Calu3 (cell line): ENCODE measurements at regions not wholly inside any gene's neighbourhood (a gene's known extent, or its start where the extent isn't known, plus 50 kb on each side); places are given as distances from the start of the nearest gene placed in this dataset.

Experiments
- BruUV-seq: library from RNA; stranded (reverse); fragments of 400-500 nt; replicated peaks from 2 replicates; lab custom pipeline; 2021; lab: Mats Ljungman, UMichigan
- CTCF ChIA-PET: fragments of 300-600 bp; sonication (Branson Sonifier 250); formaldehyde crosslinking; loops from one replicate; lab custom pipeline; 2022; ENCODE audit warnings: antibody characterized with exemption; lab: Charles Lee
- DNase-seq: peaks from one replicate; pipeline ENCODE4 v3.0.0; 2022
- H3K27ac Mint-ChIP-seq: one replicate; pipeline ENCODE4 v1.8.0; 2022; ENCODE audit warnings: mixed read lengths; ENCODE audit not compliant: unreplicated experiment
- H3K27me3 Mint-ChIP-seq: one replicate; pipeline ENCODE4 v1.8.0; 2022; ENCODE audit warnings: mixed read lengths; ENCODE audit not compliant: unreplicated experiment
- H3K36me3 Mint-ChIP-seq: one replicate; pipeline ENCODE4 v1.8.0; 2022; ENCODE audit warnings: mild to moderate bottlenecking, moderate library complexity, mixed read lengths; ENCODE audit not compliant: insufficient read depth, unreplicated experiment
- H3K4me1 Mint-ChIP-seq: one replicate; pipeline ENCODE4 v1.8.0; 2022; ENCODE audit warnings: mild to moderate bottlenecking, low read depth, mixed read lengths; ENCODE audit not compliant: unreplicated experiment
- H3K4me3 Mint-ChIP-seq: one replicate; pipeline ENCODE4 v1.8.0; 2022; ENCODE audit warnings: mild to moderate bottlenecking, low read depth, moderate library complexity, mixed read lengths; ENCODE audit not compliant: unreplicated experiment
- H3K9me3 Mint-ChIP-seq: one replicate; pipeline ENCODE4 v1.8.0; 2022; ENCODE audit warnings: low read depth, mixed read lengths; ENCODE audit not compliant: unreplicated experiment
- CTCF ChIP-seq: fragments of 200-600 bp; IDR thresholded peaks from one replicate; pipeline ENCODE4 v1.8.0; 2022; ENCODE audit warnings: antibody characterized with exemption; ENCODE audit not compliant: unreplicated experiment
- intact Hi-C: fragments of 100-400 bp; cut with micrococcal nuclease; formaldehyde crosslinking; loops from one replicate; pipeline ENCODE4 v1.10.0; 2022; ENCODE audit not compliant: unreplicated experiment

GRCh38 chr18:28757466-28758008 is 580.6 kb upstream of the CDH2 start:
- CTCF ChIA-PET = no interaction called here
- H3K27me3 Mint-ChIP-seq = no peaks in the 10 kb centered on the region
- no peak overlapping the region for H3K4me3 Mint-ChIP-seq
- intact Hi-C loops = no loop called here
- no peaks in the 10 kb centered on the region for H3K36me3 Mint-ChIP-seq
- H3K27ac Mint-ChIP-seq = no peak overlapping the region
- BruUV-seq = no TSS peak
- no peak for TF ChIP-seq CTCF
- no peak for DNase-seq
- no peaks in the 10 kb centered on the region for H3K4me1 Mint-ChIP-seq
- H3K9me3 Mint-ChIP-seq = no peaks in the 10 kb centered on the region

- Mint-ChIP-seq H3K27me3 (no peaks in the 10 kb centered on the region), H3K4me3 (no peak overlapping the region), H3K4me1 (no peaks in the 10 kb centered on the region), H3K9me3 (no peaks in the 10 kb centered on the region), H3K27ac (no peak overlapping the region), H3K36me3 (no peaks in the 10 kb centered on the region)
- BruUV-seq = no TSS peak
- CTCF ChIA-PET = no interaction called here
- no peak for DNase-seq
- intact Hi-C loops = no loop called here
- no peak for TF ChIP-seq CTCF
Measured at GRCh38 chr18:28743115-28743514, 566.2 kb upstream of the CDH2 start.

GRCh38 chr18:28740575-28740974 is 563.6 kb upstream of the CDH2 start:
- intact Hi-C loops = no loop called here
- H3K36me3 Mint-ChIP-seq = no peaks in the 10 kb centered on the region
- no peaks in the 10 kb centered on the region for H3K4me1 Mint-ChIP-seq
- H3K27me3 Mint-ChIP-seq = no peaks in the 10 kb centered on the region
- no peak overlapping the region for H3K4me3 Mint-ChIP-seq
- no peak for TF ChIP-seq CTCF
- BruUV-seq = no TSS peak
- no peaks in the 10 kb centered on the region for H3K9me3 Mint-ChIP-seq
- CTCF ChIA-PET = no interaction called here
- no peak overlapping the region for H3K27ac Mint-ChIP-seq
- no peak for DNase-seq

GRCh38 chr18:28736951-28737350 is 560.0 kb upstream of the CDH2 start:
- H3K36me3 Mint-ChIP-seq = no peaks in the 10 kb centered on the region
- no peaks in the 10 kb centered on the region for H3K27me3 Mint-ChIP-seq
- intact Hi-C loops = no loop called here
- H3K9me3 Mint-ChIP-seq = no peaks in the 10 kb centered on the region
- no peak for TF ChIP-seq CTCF
- H3K4me3 Mint-ChIP-seq = no peak overlapping the region
- H3K27ac Mint-ChIP-seq = no peak overlapping the region
- CTCF ChIA-PET = no interaction called here
- BruUV-seq = no TSS peak
- H3K4me1 Mint-ChIP-seq = no peaks in the 10 kb centered on the region
- DNase-seq = no peak
